GM06990 (cell line): ENCODE measurements at regions not wholly inside any gene's neighbourhood (a gene's known extent, or its start where the extent isn't known, plus 50 kb on each side); places are given as distances from the start of the nearest gene placed in this dataset.

Experiments
- DNase-seq: peaks from one replicate; pipeline ENCODE4 v3.0.0-alpha.2; 2011; ENCODE audit not compliant: insufficient read length; ENCODE audit errors: extremely low read depth
- H3K27me3 ChIP-seq: replicated peaks from 2 replicates; pipeline ENCODE4 v1.6.0; 2011; ENCODE audit warnings: low read length; ENCODE audit not compliant: control insufficient read depth, insufficient read depth
- H3K36me3 ChIP-seq: 2 replicates; pipeline ENCODE4 v1.5.1; 2011; ENCODE audit warnings: low read length; ENCODE audit not compliant: control insufficient read depth, insufficient read depth
- H3K4me3 ChIP-seq: replicated peaks from 2 replicates; pipeline ENCODE4 v1.5.1; 2011; ENCODE audit warnings: low read depth, mild to moderate bottlenecking, control low read depth, low read length
- TF ChIP-seq, protein P1 (sequence below): IDR thresholded peaks from 2 replicates; pipeline ENCODE4 v1.5.1; 2011; ENCODE audit warnings: low read length, control low read depth, mild to moderate bottlenecking, inconsistent platforms; ENCODE audit not compliant: insufficient read depth, poor library complexity, severe bottlenecking

DNA sequence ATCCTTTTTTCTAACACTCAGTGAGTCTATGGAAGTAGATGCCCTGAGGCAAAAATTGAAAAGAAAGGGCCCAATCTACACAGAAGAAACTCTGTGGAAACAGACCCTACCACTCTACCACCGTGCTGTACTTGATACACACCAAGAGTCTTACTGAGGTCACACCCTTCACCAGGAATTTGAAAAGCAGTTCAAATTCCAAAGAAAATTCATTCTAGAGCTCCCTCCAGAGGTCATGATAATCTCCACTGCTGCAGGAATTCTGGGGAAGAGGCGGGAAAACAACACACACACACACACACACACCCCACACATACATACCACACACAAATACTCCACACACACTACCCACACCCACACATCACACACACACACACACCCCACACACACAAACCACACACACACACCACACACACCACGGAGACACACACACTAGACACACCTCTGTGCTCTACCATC, 336.8 kb downstream of the HDGFL1 start:
- no peak for DNase-seq
- TF ChIP-seq, protein P1, sequence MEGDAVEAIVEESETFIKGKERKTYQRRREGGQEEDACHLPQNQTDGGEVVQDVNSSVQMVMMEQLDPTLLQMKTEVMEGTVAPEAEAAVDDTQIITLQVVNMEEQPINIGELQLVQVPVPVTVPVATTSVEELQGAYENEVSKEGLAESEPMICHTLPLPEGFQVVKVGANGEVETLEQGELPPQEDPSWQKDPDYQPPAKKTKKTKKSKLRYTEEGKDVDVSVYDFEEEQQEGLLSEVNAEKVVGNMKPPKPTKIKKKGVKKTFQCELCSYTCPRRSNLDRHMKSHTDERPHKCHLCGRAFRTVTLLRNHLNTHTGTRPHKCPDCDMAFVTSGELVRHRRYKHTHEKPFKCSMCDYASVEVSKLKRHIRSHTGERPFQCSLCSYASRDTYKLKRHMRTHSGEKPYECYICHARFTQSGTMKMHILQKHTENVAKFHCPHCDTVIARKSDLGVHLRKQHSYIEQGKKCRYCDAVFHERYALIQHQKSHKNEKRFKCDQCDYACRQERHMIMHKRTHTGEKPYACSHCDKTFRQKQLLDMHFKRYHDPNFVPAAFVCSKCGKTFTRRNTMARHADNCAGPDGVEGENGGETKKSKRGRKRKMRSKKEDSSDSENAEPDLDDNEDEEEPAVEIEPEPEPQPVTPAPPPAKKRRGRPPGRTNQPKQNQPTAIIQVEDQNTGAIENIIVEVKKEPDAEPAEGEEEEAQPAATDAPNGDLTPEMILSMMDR: no peak

DNA sequence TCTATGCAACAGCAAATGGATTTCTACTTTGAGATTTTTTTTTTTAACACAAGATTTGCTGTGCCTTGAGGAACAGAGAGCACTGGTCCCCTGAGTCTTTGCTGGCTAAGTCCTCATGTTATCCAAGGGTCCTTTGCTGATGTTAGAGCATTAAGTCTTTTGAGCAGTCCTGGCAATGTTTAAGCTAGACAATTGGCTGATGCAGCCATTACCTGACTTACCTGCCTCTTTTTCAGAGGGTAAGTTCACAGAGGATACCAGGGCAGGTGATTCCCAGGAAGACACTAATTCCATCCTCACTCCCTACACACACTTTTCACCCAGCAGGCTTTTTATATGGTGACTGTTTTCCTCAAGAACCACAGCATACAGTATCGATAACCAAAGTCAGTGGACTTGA, 337.7 kb downstream of the HDGFL1 start:
- DNase-seq: no peak
- Histone ChIP-seq H3K36me3 (no peaks in the 10 kb centered on the region), H3K4me3 (no peak overlapping the region), H3K27me3 (no peaks in the 10 kb centered on the region)
- TF ChIP-seq, protein P1: no peak

More for the DNA sequence above, 336.8 kb downstream of the HDGFL1 start:
- H3K27me3 ChIP-seq: no peaks in the 10 kb centered on the region
- H3K4me3 ChIP-seq: no peak overlapping the region
- H3K36me3 ChIP-seq: no peaks in the 10 kb centered on the region

GRCh38 chr6:22910370-22910769, 341.0 kb downstream of the HDGFL1 start:
- Histone ChIP-seq H3K27me3 (no peaks in the 10 kb centered on the region), H3K36me3 (no peaks in the 10 kb centered on the region), H3K4me3 (no peak overlapping the region)
- TF ChIP-seq, protein P1: no peak
- no peak for DNase-seq

DNA sequence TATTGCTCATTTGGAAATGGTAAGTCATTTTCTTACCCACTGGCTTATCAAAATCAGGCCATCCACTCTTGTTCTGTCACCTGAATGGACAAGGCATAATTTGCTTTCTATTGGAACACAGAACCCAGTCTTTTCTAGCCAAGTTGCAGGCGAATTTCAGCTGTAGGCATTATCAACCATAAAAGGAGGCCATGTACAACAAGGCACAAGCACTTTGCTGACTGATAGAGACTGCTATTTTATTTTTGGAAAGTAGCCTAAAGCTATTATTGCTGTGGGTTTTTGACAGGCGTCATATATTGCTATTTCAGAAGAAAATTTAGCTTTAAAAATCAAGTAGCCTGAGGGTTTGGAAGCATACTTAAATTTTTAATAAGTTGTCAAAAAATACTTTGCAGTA, 344.2 kb downstream of the HDGFL1 start:
- TF ChIP-seq, protein P1: no peak
- no peak for DNase-seq
- Histone ChIP-seq H3K36me3 (no peaks in the 10 kb centered on the region), H3K4me3 (no peak overlapping the region), H3K27me3 (no peaks in the 10 kb centered on the region)

DNA sequence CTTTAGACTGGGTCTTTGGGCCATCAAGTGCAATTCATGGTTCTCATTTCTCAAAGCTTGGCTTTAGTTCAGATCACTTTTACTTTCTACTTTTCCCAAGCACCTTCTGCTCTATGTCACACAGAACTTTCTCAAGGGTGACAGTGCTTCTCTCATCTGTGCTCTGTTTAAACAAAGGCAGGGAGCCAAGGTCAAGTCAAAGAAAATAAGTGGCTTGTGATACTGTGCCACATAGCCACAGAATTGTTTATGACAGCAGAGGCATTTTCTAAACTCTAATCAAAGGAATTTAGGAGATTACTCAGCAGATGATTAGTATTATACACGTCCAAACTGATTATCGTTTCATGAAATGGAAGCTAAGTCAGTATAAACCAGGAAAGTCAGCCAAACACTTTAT, 348.0 kb downstream of the HDGFL1 start:
- TF ChIP-seq, protein P1: no peak
- H3K27me3 ChIP-seq: no peaks in the 10 kb centered on the region
- no peaks in the 10 kb centered on the region for H3K36me3 ChIP-seq
- H3K4me3 ChIP-seq: no peak overlapping the region
- no peak for DNase-seq

DNA sequence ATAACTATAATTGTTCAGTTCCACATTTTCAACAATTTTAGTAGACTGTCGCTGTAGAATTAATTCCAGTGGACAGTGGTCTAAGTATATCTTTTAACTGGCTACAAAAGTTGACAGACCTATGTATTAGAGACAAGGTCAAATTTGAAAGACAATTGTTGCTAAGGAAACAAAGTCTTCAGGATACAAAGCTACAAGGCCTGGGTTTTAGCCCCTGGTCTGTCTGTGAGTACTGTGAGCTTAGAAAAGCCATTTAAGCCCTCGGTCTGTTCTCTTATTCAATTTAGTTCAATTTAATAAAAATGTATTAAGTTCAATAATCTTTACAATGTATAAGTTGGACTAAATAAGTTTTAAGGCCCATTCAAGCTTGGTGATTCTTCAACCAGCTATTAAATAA, 352.5 kb downstream of the HDGFL1 start:
- DNase-seq: no peak
- H3K27me3 ChIP-seq: no peaks in the 10 kb centered on the region
- H3K4me3 ChIP-seq: no peak overlapping the region
- no peaks in the 10 kb centered on the region for H3K36me3 ChIP-seq
- TF ChIP-seq, protein P1: no peak
